Testis (tissue), 2 donors: ENCODE measurements at regions not wholly inside any gene's neighbourhood (a gene's known extent, or its start where the extent isn't known, plus 50 kb on each side); places are given as distances from the start of the nearest gene placed in this dataset.

Experiments used
- DNase-seq: peaks from one replicate; pipeline ENCODE4 v3.0.0-alpha.2; 2019
- H3K27ac ChIP-seq, 2 donors: fragments of 200-600 bp; sonication (generic); one replicate each; pipeline ENCODE4 v1.5.1; 2019
- H3K27me3 ChIP-seq: fragments of 200-600 bp; sonication (generic); one replicate; pipeline ENCODE4 v1.5.1; 2019
- H3K36me3 ChIP-seq: fragments of 200-600 bp; sonication (generic); one replicate; pipeline ENCODE4 v1.5.1; 2017; ENCODE audit warnings: low read depth; ENCODE audit errors: missing control alignments
- H3K4me1 ChIP-seq: fragments of 200-600 bp; sonication (generic); one replicate; pipeline ENCODE4 v1.5.1; 2019
- H3K4me3 ChIP-seq, 2 donors: fragments of 200-600 bp; sonication (generic); one replicate each; pipeline ENCODE4 v1.5.1; 2017 to 2019
- H3K9me3 ChIP-seq: fragments of 200-600 bp; sonication (generic); one replicate; pipeline ENCODE4 v1.5.1; 2017
- CTCF ChIP-seq, 3 experiments: fragments of 450-650 bp in 2 of 3; fragments of 200-600 bp in 1 of 3; sonication (generic) in 1 of 3; IDR thresholded peaks; one replicate each; pipeline ENCODE4 v1.5.1; 2016 to 2019; ENCODE audit warnings: antibody characterized with exemption in 3 of 3, mild to moderate bottlenecking in 2 of 3, moderate library complexity in 1 of 3
- POLR2A ChIP-seq: fragments of 450-650 bp; IDR thresholded peaks from one replicate; pipeline ENCODE4 v1.6.1; 2017; ENCODE audit warnings: antibody characterized with exemption, mild to moderate bottlenecking, moderate library complexity
- WGBS, 2 donors: methylation state at CpG; one replicate each; pipeline ENCODE4 v1.1.5; 2018; 5-methylcytosine and 5-hydroxymethylcytosine counted together
- intact Hi-C: fragments of 100-400 bp; cut with DNase I; formaldehyde crosslinking; loops from one replicate; pipeline ENCODE4 v1.15.1; 2023; ENCODE audit warnings: low total_unique reads

- intact Hi-C loops: no loop called here
Measured at GRCh38 chr2:104561251-104561650, 292.7 kb upstream of the POU3F3 start.

GRCh38 chr2:104562537-104562936 lies 291.4 kb upstream of the POU3F3 start:
- 53 to 55% methylated on average over 3 of the region's 3 CpGs for WGBS, 2 donors
- DNase-seq: no peak
- Histone ChIP-seq H3K27me3 (no peaks in the 10 kb centered on the region), H3K27ac (no peak overlapping the region), H3K4me3 (no peak overlapping the region), H3K36me3 (no peaks in the 10 kb centered on the region), H3K9me3 (no peaks in the 10 kb centered on the region), H3K4me1 (no peaks in the 10 kb centered on the region)
- intact Hi-C loops: no loop called here
- TF ChIP-seq CTCF (IDR thresholded peaks at IDR 0.05) (no peak), POLR2A (no peak)

More at GRCh38 chr2:104561251-104561650, 292.7 kb upstream of the POU3F3 start:
- H3K9me3 ChIP-seq: no peaks in the 10 kb centered on the region
- no peak overlapping the region for H3K27ac ChIP-seq
- no peaks in the 10 kb centered on the region for H3K36me3 ChIP-seq
- H3K4me3 ChIP-seq: no peak overlapping the region
- no peaks in the 10 kb centered on the region for H3K4me1 ChIP-seq
- TF ChIP-seq CTCF (IDR thresholded peaks at IDR 0.05): no peak
- TF ChIP-seq POLR2A: no peak
- WGBS, 2 donors: 61 to 70% methylated on average over 8 of the region's 8 CpGs
- H3K27me3 ChIP-seq: no peaks in the 10 kb centered on the region
- DNase-seq: no peak

GRCh38 chr2:104563398-104563996 lies 290.4 kb upstream of the POU3F3 start:
- TF ChIP-seq CTCF (IDR thresholded peaks at IDR 0.05): no peak
- TF ChIP-seq POLR2A: no peak
- H3K27ac ChIP-seq: no peak overlapping the region
- 64 to 67% methylated on average over 8 of the region's 8 CpGs for WGBS, 2 donors
- intact Hi-C loops: no loop called here
- no peaks in the 10 kb centered on the region for H3K36me3 ChIP-seq
- H3K27me3 ChIP-seq: no peaks in the 10 kb centered on the region
- H3K9me3 ChIP-seq: no peaks in the 10 kb centered on the region
- no peak for DNase-seq
- no peak overlapping the region for H3K4me3 ChIP-seq
- no peaks in the 10 kb centered on the region for H3K4me1 ChIP-seq

- H3K27ac ChIP-seq: no peak overlapping the region
- no peaks in the 10 kb centered on the region for H3K36me3 ChIP-seq
- WGBS, 2 donors: 87 to 93% methylated on average over 4 of the region's 4 CpGs
- H3K9me3 ChIP-seq: no peaks in the 10 kb centered on the region
- no peak for DNase-seq
- intact Hi-C loops: no loop called here
- no peaks in the 10 kb centered on the region for H3K27me3 ChIP-seq
- H3K4me3 ChIP-seq: no peak overlapping the region
- no peak for TF ChIP-seq CTCF (IDR thresholded peaks at IDR 0.05)
- TF ChIP-seq POLR2A: no peak
- H3K4me1 ChIP-seq: no peaks in the 10 kb centered on the region
Measured at GRCh38 chr2:104568247-104568646, 285.7 kb upstream of the POU3F3 start.

GRCh38 chr2:104570259-104570658 lies 283.7 kb upstream of the POU3F3 start:
- Histone ChIP-seq H3K4me1 (no peaks in the 10 kb centered on the region), H3K36me3 (no peaks in the 10 kb centered on the region), H3K27me3 (no peaks in the 10 kb centered on the region), H3K4me3 (no peak overlapping the region), H3K9me3 (no peaks in the 10 kb centered on the region), H3K27ac (no peak overlapping the region)
- intact Hi-C loops: no loop called here
- no peak for DNase-seq
- WGBS, 2 donors: 79 to 88% methylated on average over 2 of the region's 2 CpGs
- TF ChIP-seq POLR2A (no peak), CTCF (IDR thresholded peaks at IDR 0.05) (no peak)
